ENCODE measurements at regions not wholly inside any gene's neighbourhood (a gene's known extent, or its start where the extent isn't known, plus 50 kb on each side); places are given as distances from the start of the nearest gene placed in this dataset.

GRCh38 chr14:71384007-71384845 is 477.0 kb downstream of the PCNX1 start:
- Histone ChIP-seq H3K4me2 (ENCODE audit: low read length) (no peak overlapping the region), H3K27me3 (ENCODE audit: insufficient read depth, low read depth, low read length) (no peaks in the 10 kb centered on the region), H4K20me1 (ENCODE audit: insufficient read depth) (no peaks in the 10 kb centered on the region), H3K9me2 (ENCODE audit: insufficient read depth, low read length) (no peaks in the 10 kb centered on the region), H3F3A (ENCODE audit: insufficient read depth, low read length, poor library complexity, severe bottlenecking) (no peaks in the 10 kb centered on the region), H3K79me2 (replicated peaks; ENCODE audit: insufficient read depth, low read length) (no peaks in the 10 kb centered on the region), H2AFZ (ENCODE audit: low read depth, low read length) (no peak overlapping the region), H3K9me3 (ENCODE audit: low read length) (no peaks in the 10 kb centered on the region), H3K36me3 (ENCODE audit: insufficient read depth, low read length) (no peaks in the 10 kb centered on the region), H3K27ac (ENCODE audit: low read length) (no peak overlapping the region), H3K4me3 (ENCODE audit: low read length) (no peak overlapping the region), H3K9ac (ENCODE audit: low read length) (no peak overlapping the region)
- TF ChIP-seq TAF1 (IDR thresholded peaks at IDR 0.05; ENCODE audit: low read depth) (no peak), RAD21 (conservative IDR thresholded peaks at IDR 0.05) (no peak), REST (IDR thresholded peaks at IDR 0.05; ENCODE audit: borderline replicate concordance) (no peak), MXI1 (conservative IDR thresholded peaks at IDR 0.05; ENCODE audit: poor library complexity, severe bottlenecking) (no peak), SMC3 (conservative IDR thresholded peaks at IDR 0.05; ENCODE audit: poor library complexity) (no peak), EZH2 (IDR thresholded peaks at IDR 0.05; ENCODE audit: borderline replicate concordance, insufficient read depth, low read length, poor library complexity, severe bottlenecking) (no peak), CTCF (IDR thresholded peaks at IDR 0.05; ENCODE audit: poor library complexity, severe bottlenecking) (no peak), EP300 (conservative IDR thresholded peaks at IDR 0.05; ENCODE audit: poor library complexity, severe bottlenecking) (no peak), POLR2AphosphoS5 (IDR thresholded peaks at IDR 0.05) (no peak)

DNA sequence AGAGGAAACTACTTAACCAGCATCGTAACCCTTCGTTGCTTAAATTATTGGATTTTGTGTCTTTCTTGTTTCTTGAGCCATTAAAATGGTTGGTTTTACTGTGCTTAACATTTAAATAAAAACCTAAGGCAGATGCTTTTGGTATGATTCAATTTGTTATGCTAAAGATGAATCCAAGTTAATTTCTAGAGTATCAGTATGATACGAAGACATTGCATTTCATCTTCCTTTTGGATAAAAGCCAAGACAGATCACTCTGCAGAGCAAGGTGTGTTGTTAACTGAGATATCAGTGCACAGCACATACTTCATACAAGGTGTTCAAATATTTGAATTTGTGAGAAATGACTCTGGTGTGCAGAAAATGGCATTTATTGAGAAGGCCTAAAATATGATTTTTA is 480.5 kb downstream of the PCNX1 start:
- Histone ChIP-seq H3F3A (ENCODE audit: insufficient read depth, low read length, poor library complexity, severe bottlenecking) (no peaks in the 10 kb centered on the region), H3K27ac (ENCODE audit: low read length) (no peak overlapping the region), H3K27me3 (ENCODE audit: insufficient read depth, low read depth, low read length) (no peaks in the 10 kb centered on the region), H3K9ac (ENCODE audit: low read length) (no peak overlapping the region), H3K9me2 (ENCODE audit: insufficient read depth, low read length) (no peaks in the 10 kb centered on the region), H3K4me2 (ENCODE audit: low read length) (no peak overlapping the region), H3K79me2 (replicated peaks; ENCODE audit: insufficient read depth, low read length) (no peaks in the 10 kb centered on the region), H3K9me3 (ENCODE audit: low read length) (no peaks in the 10 kb centered on the region), H3K4me3 (ENCODE audit: low read length) (no peak overlapping the region), H4K20me1 (ENCODE audit: insufficient read depth) (no peaks in the 10 kb centered on the region), H3K36me3 (ENCODE audit: insufficient read depth, low read length) (no peaks in the 10 kb centered on the region), H2AFZ (ENCODE audit: low read depth, low read length) (no peak overlapping the region)
- no peak for TF ChIP-seq EP300 (conservative IDR thresholded peaks at IDR 0.05; ENCODE audit: poor library complexity, severe bottlenecking)
- no peak for TF ChIP-seq CTCF (IDR thresholded peaks at IDR 0.05; ENCODE audit: poor library complexity, severe bottlenecking)
- no peak for TF ChIP-seq RAD21 (conservative IDR thresholded peaks at IDR 0.05)
- TF ChIP-seq SMC3 (conservative IDR thresholded peaks at IDR 0.05; ENCODE audit: poor library complexity), result no peak
- TF ChIP-seq EZH2 (IDR thresholded peaks at IDR 0.05; ENCODE audit: borderline replicate concordance, insufficient read depth, low read length, poor library complexity, severe bottlenecking), result no peak
- TF ChIP-seq MXI1 (conservative IDR thresholded peaks at IDR 0.05; ENCODE audit: poor library complexity, severe bottlenecking), result no peak
- no peak for TF ChIP-seq REST (IDR thresholded peaks at IDR 0.05; ENCODE audit: borderline replicate concordance)
- TF ChIP-seq TAF1 (IDR thresholded peaks at IDR 0.05; ENCODE audit: low read depth), result no peak
- TF ChIP-seq POLR2AphosphoS5 (IDR thresholded peaks at IDR 0.05), result no peak
